ENCODE measurements at regions not wholly inside any gene's neighbourhood (a gene's known extent, or its start where the extent isn't known, plus 50 kb on each side); places are given as distances from the start of the nearest gene placed in this dataset.

GRCh38 chr4:53755656-53756055, 164.4 kb upstream of the LNX1 start:
- TF ChIP-seq CTCF (IDR thresholded peaks at IDR 0.05): no peak
- no peak for TF ChIP-seq POLR2A (IDR thresholded peaks at IDR 0.05)
- TF ChIP-seq EP300 (IDR thresholded peaks at IDR 0.05): no peak

Measured in tibial nerve (tissue), 4 donors.